K562 (cell line): ENCODE measurements at regions not wholly inside any gene's neighbourhood (a gene's known extent, or its start where the extent isn't known, plus 50 kb on each side); places are given as distances from the start of the nearest gene placed in this dataset.

Experiments
- CREB3 ChIP-seq: fragments of 450-650 bp; conservative IDR thresholded peaks from 2 replicates; pipeline ENCODE4 v1.6.1; 2016; ENCODE audit warnings: missing genetic modification characterization, low read depth, mild to moderate bottlenecking, missing compliant biosample characterization, moderate library complexity
- CTCF ChIP-seq, 3 experiments: IDR thresholded peaks in 2 of 3; conservative IDR thresholded peaks in 1 of 3; 2 replicates each; pipeline ENCODE4 v1.5.1; 2011 to 2012; ENCODE audit warnings: low read length in 3 of 3, mild to moderate bottlenecking in 3 of 3, control low read depth in 2 of 3, improper control_type of control experiment in 1 of 3, inconsistent platforms in 1 of 3, low read depth in 1 of 3, mixed read lengths in 1 of 3, moderate library complexity in 1 of 3; ENCODE audit not compliant: insufficient read depth in 2 of 3
- E2F6 ChIP-seq, 2 experiments: IDR thresholded peaks; 2 replicates each; pipeline ENCODE4 v1.6.1; 2011; ENCODE audit warnings: borderline replicate concordance in 1 of 2, control low read depth in 1 of 2, low read depth in 1 of 2, low read length in 1 of 2, mild to moderate bottlenecking in 1 of 2, mixed read lengths in 1 of 2, moderate library complexity in 1 of 2; ENCODE audit not compliant: insufficient read depth in 1 of 2, insufficient read length in 1 of 2, poor library complexity in 1 of 2, severe bottlenecking in 1 of 2; ENCODE audit errors: extremely low read depth in 1 of 2
- EZH2 ChIP-seq: IDR thresholded peaks from 2 replicates; pipeline ENCODE4 v1.6.1; 2012; ENCODE audit warnings: low read depth, mild to moderate bottlenecking, inconsistent platforms, low read length, borderline replicate concordance
- FOXO4 ChIP-seq: fragments of 450-650 bp; formaldehyde crosslinking; IDR thresholded peaks from 2 replicates; pipeline ENCODE4 v1.4.0; 2020; ENCODE audit warnings: mild to moderate bottlenecking, moderate library complexity
- SP2 ChIP-seq: IDR thresholded peaks from 2 replicates; pipeline ENCODE4 v1.6.1; 2011; ENCODE audit warnings: mild to moderate bottlenecking, low read depth, low read length, moderate library complexity; ENCODE audit not compliant: poor library complexity, severe bottlenecking; ENCODE audit errors: extremely low read depth
- SPI1 ChIP-seq: IDR thresholded peaks from 2 replicates; pipeline ENCODE4 v1.6.1; 2011; ENCODE audit warnings: low read depth, low read length, control low read depth, borderline replicate concordance
- TBP ChIP-seq: optimal IDR thresholded peaks from 2 replicates; pipeline ENCODE3; 2011; ENCODE audit warnings: low read depth, low read length, improper control_type of control experiment
- ZNF263 ChIP-seq: sonication (generic); formaldehyde crosslinking; IDR thresholded peaks from 2 replicates; pipeline ENCODE4 v1.8.0; 2022; ENCODE audit warnings: mild to moderate bottlenecking, missing genetic modification reagents, borderline replicate concordance
- TF ChIP-seq, protein P1 (sequence below): sonication (generic); formaldehyde crosslinking; IDR thresholded peaks from 2 replicates; pipeline ENCODE4 v1.9.0; 2022; ENCODE audit warnings: mild to moderate bottlenecking, missing genetic modification reagents

- TF ChIP-seq SP2 (no peak), CREB3 (tag) (no peak), E2F6 (IDR thresholded peaks at IDR 0.05; ENCODE audit: borderline replicate concordance in 1 of 2, extremely low read depth in 1 of 2, insufficient read depth in 1 of 2, insufficient read length in 1 of 2, low read depth in 1 of 2, low read length in 1 of 2, poor library complexity in 1 of 2, severe bottlenecking in 1 of 2) (no peak), TBP (no peak), SPI1 (no peak), CTCF (IDR thresholded peaks at IDR 0.05 in 2 of 3, conservative IDR thresholded peaks at IDR 0.05 in 1 of 3; ENCODE audit: insufficient read depth in 2 of 3, low read depth in 1 of 3, low read length in 3 of 3) (no peak), FOXO4 (CRISPR knock-in tag) (no peak), ZNF263 (no peak), EZH2 (no peak)
- TF ChIP-seq, protein P1, sequence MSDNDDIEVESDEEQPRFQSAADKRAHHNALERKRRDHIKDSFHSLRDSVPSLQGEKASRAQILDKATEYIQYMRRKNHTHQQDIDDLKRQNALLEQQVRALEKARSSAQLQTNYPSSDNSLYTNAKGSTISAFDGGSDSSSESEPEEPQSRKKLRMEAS (CRISPR knock-in tag), result no peak
Observed at GRCh38 chr3:71991681-71992080, 206.7 kb upstream of the PROK2 start.
